MM.1S (cell line): ENCODE measurements at regions not wholly inside any gene's neighbourhood (a gene's known extent, or its start where the extent isn't known, plus 50 kb on each side); places are given as distances from the start of the nearest gene placed in this dataset.

Source experiments
- DNase-seq: peaks from one replicate; pipeline ENCODE4 v3.0.0-alpha.2; 2015
- H2AFZ ChIP-seq: fragments of 300-600 bp; sonication (generic); 2 replicates; pipeline ENCODE4 v1.6.0; 2016; ENCODE audit warnings: antibody characterized with exemption, low read length
- H3F3A ChIP-seq: fragments of 300-600 bp; sonication (generic); 2 replicates; pipeline ENCODE4 v1.6.1; 2016; ENCODE audit warnings: mild to moderate bottlenecking, antibody characterized with exemption, low read length, moderate library complexity, mixed read lengths; ENCODE audit not compliant: insufficient read depth
- H3K27ac ChIP-seq: fragments of 300-600 bp; sonication (generic); 2 replicates; pipeline ENCODE4 v1.5.1; 2016; ENCODE audit warnings: mild to moderate bottlenecking, low read length
- H3K27me3 ChIP-seq: fragments of 300-600 bp; sonication (generic); replicated peaks from 2 replicates; pipeline ENCODE4 v1.6.0; 2016; ENCODE audit warnings: low read length; ENCODE audit not compliant: insufficient read depth
- H3K36me3 ChIP-seq: fragments of 300-600 bp; sonication (generic); replicated peaks from 2 replicates; pipeline ENCODE4 v1.6.1; 2016; ENCODE audit warnings: mild to moderate bottlenecking, low read length, mixed read lengths; ENCODE audit not compliant: insufficient read depth
- H3K4me1 ChIP-seq: fragments of 300-600 bp; sonication (generic); 2 replicates; pipeline ENCODE4 v1.6.1; 2016; ENCODE audit warnings: low read length, mixed read lengths
- H3K4me2 ChIP-seq: fragments of 300-600 bp; sonication (generic); 2 replicates; pipeline ENCODE4 v1.6.0; 2016; ENCODE audit warnings: low read depth, low read length
- H3K4me3 ChIP-seq: fragments of 300-600 bp; sonication (generic); 2 replicates; pipeline ENCODE4 v1.5.1; 2016; ENCODE audit warnings: low read length, mixed read lengths
- H3K79me2 ChIP-seq: fragments of 300-600 bp; sonication (generic); 2 replicates; pipeline ENCODE4 v1.6.1; 2016; ENCODE audit warnings: mixed run types, low read length, mixed read lengths
- H3K9ac ChIP-seq: fragments of 300-600 bp; sonication (generic); 2 replicates; pipeline ENCODE4 v1.6.1; 2016; ENCODE audit warnings: low read length, mixed read lengths
- H3K9me2 ChIP-seq: fragments of 300-600 bp; sonication (generic); replicated peaks from 2 replicates; pipeline ENCODE4 v1.6.1; 2016; ENCODE audit warnings: mild to moderate bottlenecking, low read length, mixed read lengths; ENCODE audit not compliant: insufficient read depth
- H3K9me3 ChIP-seq: fragments of 300-600 bp; sonication (generic); replicated peaks from 2 replicates; pipeline ENCODE4 v1.6.1; 2016; ENCODE audit warnings: mild to moderate bottlenecking, low read length, mixed read lengths; ENCODE audit not compliant: insufficient read depth
- H4K20me1 ChIP-seq: fragments of 300-600 bp; sonication (generic); 2 replicates; pipeline ENCODE4 v1.6.1; 2016; ENCODE audit warnings: mild to moderate bottlenecking, low read length, moderate library complexity, mixed read lengths; ENCODE audit not compliant: insufficient read depth
- CTCF ChIP-seq: fragments of 300-600 bp; sonication (generic); IDR thresholded peaks from 2 replicates; pipeline ENCODE4 v1.5.1; 2016; ENCODE audit warnings: antibody characterized with exemption, low read length, mixed read lengths
- EZH2 ChIP-seq: fragments of 300-600 bp; sonication (generic); optimal IDR thresholded peaks from 2 replicates; pipeline ENCODE3; 2017; ENCODE audit warnings: low read depth, mild to moderate bottlenecking, antibody characterized with exemption, low read length, mixed read lengths
- EZH2phosphoT487 ChIP-seq: fragments of 300-600 bp; sonication (generic); IDR thresholded peaks from 2 replicates; pipeline ENCODE4 v1.6.1; 2018; ENCODE audit warnings: antibody characterized with exemption, low read length

- H3K27ac ChIP-seq: no peak overlapping the region
- no peaks in the 10 kb centered on the region for H4K20me1 ChIP-seq
- no peak overlapping the region for H3K9ac ChIP-seq
- H3K9me3 ChIP-seq: no peaks in the 10 kb centered on the region
- no peak overlapping the region for H2AFZ ChIP-seq
- no peak for DNase-seq
- TF ChIP-seq EZH2phosphoT487 (no peak), CTCF (no peak), EZH2 (no peak)
- no peaks in the 10 kb centered on the region for H3K36me3 ChIP-seq
- H3K4me1 ChIP-seq: no peaks in the 10 kb centered on the region
- no peaks in the 10 kb centered on the region for H3K79me2 ChIP-seq
- no peaks in the 10 kb centered on the region for H3K27me3 ChIP-seq
- H3K9me2 ChIP-seq: no peaks in the 10 kb centered on the region
- no peaks in the 10 kb centered on the region for H3F3A ChIP-seq
- no peak overlapping the region for H3K4me3 ChIP-seq
- H3K4me2 ChIP-seq: no peak overlapping the region
These were observed 614.2 kb upstream of the REG3G start for GRCh38 chr2:78411303-78411702.

GRCh38 chr2:78416625-78417300 lies 608.7 kb upstream of the REG3G start:
- Histone ChIP-seq H4K20me1 (no peaks in the 10 kb centered on the region), H3K27ac (no peak overlapping the region), H3K79me2 (no peaks in the 10 kb centered on the region)

GRCh38 chr2:78417355-78417754 lies 608.1 kb upstream of the REG3G start:
- Histone ChIP-seq H3K4me2 (no peak overlapping the region), H3K4me3 (no peak overlapping the region), H3K4me1 (no peaks in the 10 kb centered on the region), H3K27ac (no peak overlapping the region), H3F3A (no peaks in the 10 kb centered on the region), H3K9me3 (no peaks in the 10 kb centered on the region), H3K9me2 (no peaks in the 10 kb centered on the region), H3K9ac (no peak overlapping the region), H3K79me2 (no peaks in the 10 kb centered on the region), H3K27me3 (no peaks in the 10 kb centered on the region), H4K20me1 (no peaks in the 10 kb centered on the region), H2AFZ (no peak overlapping the region), H3K36me3 (no peaks in the 10 kb centered on the region)
- no peak for TF ChIP-seq EZH2phosphoT487
- no peak for TF ChIP-seq EZH2
- TF ChIP-seq CTCF: no peak
- DNase-seq: no peak

More at GRCh38 chr2:78416625-78417300, 608.7 kb upstream of the REG3G start:
- TF ChIP-seq EZH2phosphoT487: no peak
- no peak for TF ChIP-seq CTCF
- no peak for TF ChIP-seq EZH2
- DNase-seq: no peak
- no peaks in the 10 kb centered on the region for H3F3A ChIP-seq
- no peaks in the 10 kb centered on the region for H3K4me1 ChIP-seq
- H3K4me2 ChIP-seq: no peak overlapping the region
- no peaks in the 10 kb centered on the region for H3K9me3 ChIP-seq
- H3K4me3 ChIP-seq: no peak overlapping the region
- H3K36me3 ChIP-seq: no peaks in the 10 kb centered on the region
- no peak overlapping the region for H3K9ac ChIP-seq
- no peaks in the 10 kb centered on the region for H3K9me2 ChIP-seq
- no peaks in the 10 kb centered on the region for H3K27me3 ChIP-seq
- no peak overlapping the region for H2AFZ ChIP-seq
